GM19397 (cell line): ENCODE measurements at regions not wholly inside any gene's neighbourhood (a gene's known extent, or its start where the extent isn't known, plus 50 kb on each side); places are given as distances from the start of the nearest gene placed in this dataset.

Experiments
- ATAC-seq: cut with Tn5 transposase; IDR thresholded peaks from one replicate; pipeline ENCODE4 v1.9.1; 2021; ENCODE audit warnings: mild to moderate bottlenecking, moderate library complexity; ENCODE audit not compliant: unreplicated experiment

- ATAC-seq = no peak
Measured at GRCh38 chr10:78571891-78572290, 496.9 kb upstream of the ZMIZ1 start.

- no peak for ATAC-seq
Measured at GRCh38 chr10:78572565-78572964, 496.2 kb upstream of the ZMIZ1 start.

- ATAC-seq = no peak
Measured at GRCh38 chr10:78574547-78574946, 494.2 kb upstream of the ZMIZ1 start.

- ATAC-seq = no peak
Measured at GRCh38 chr10:78575400-78575799, 493.4 kb upstream of the ZMIZ1 start.

- no peak for ATAC-seq
Measured at GRCh38 chr10:78576276-78576675, 492.5 kb upstream of the ZMIZ1 start.

- ATAC-seq = no peak
Measured at GRCh38 chr10:78577712-78578111, 491.1 kb upstream of the ZMIZ1 start.

- ATAC-seq = no peak
Measured at GRCh38 chr10:78578929-78579328, 489.8 kb upstream of the ZMIZ1 start.

GRCh38 chr10:78579576-78579975, 489.2 kb upstream of the ZMIZ1 start:
- no peak for ATAC-seq

GRCh38 chr10:78579995-78580394, 488.8 kb upstream of the ZMIZ1 start:
- ATAC-seq = no peak

- no peak for ATAC-seq
Measured at GRCh38 chr10:78581133-78581694, 487.6 kb upstream of the ZMIZ1 start.

GRCh38 chr10:78582540-78582939, 486.2 kb upstream of the ZMIZ1 start:
- ATAC-seq = no peak

GRCh38 chr10:78584266-78584665, 484.5 kb upstream of the ZMIZ1 start:
- no peak for ATAC-seq

- ATAC-seq = no peak
Measured at GRCh38 chr10:78584681-78585080, 484.1 kb upstream of the ZMIZ1 start.

GRCh38 chr10:78585952-78586351, 482.8 kb upstream of the ZMIZ1 start:
- no peak for ATAC-seq

GRCh38 chr10:78588194-78588811, 480.5 kb upstream of the ZMIZ1 start:
- no peak for ATAC-seq

GRCh38 chr10:78589687-78590086, 479.1 kb upstream of the ZMIZ1 start:
- no peak for ATAC-seq

GRCh38 chr10:78591066-78591465, 477.7 kb upstream of the ZMIZ1 start:
- ATAC-seq = no peak

GRCh38 chr10:78594559-78595268, 474.1 kb upstream of the ZMIZ1 start:
- no peak for ATAC-seq

GRCh38 chr10:78595269-78595619, 473.5 kb upstream of the ZMIZ1 start:
- no peak for ATAC-seq

- no peak for ATAC-seq
Measured at GRCh38 chr10:78596556-78596955, 472.2 kb upstream of the ZMIZ1 start.

GRCh38 chr10:78597796-78598555, 470.8 kb upstream of the ZMIZ1 start:
- ATAC-seq = no peak
